BLaER1 (cell line): ENCODE measurements at regions not wholly inside any gene's neighbourhood (a gene's known extent, or its start where the extent isn't known, plus 50 kb on each side); places are given as distances from the start of the nearest gene placed in this dataset.

ENCODE experiments used
- H3K27ac ChIP-seq: shearing (Covaris generic); formaldehyde crosslinking; 2 replicates; pipeline ENCODE4 v1.8.1; 2022
- H3K27me3 ChIP-seq: shearing (Covaris generic); formaldehyde crosslinking; 2 replicates; pipeline ENCODE4 v1.8.1; 2022
- H3K36me3 ChIP-seq: shearing (Covaris generic); formaldehyde crosslinking; 2 replicates; pipeline ENCODE4 v1.8.1; 2022
- H3K4me1 ChIP-seq: shearing (Covaris generic); formaldehyde crosslinking; 2 replicates; pipeline ENCODE4 v1.8.1; 2022
- H3K4me2 ChIP-seq: shearing (Covaris generic); formaldehyde crosslinking; 2 replicates; pipeline ENCODE4 v1.8.1; 2022
- H3K4me3 ChIP-seq: shearing (Covaris generic); formaldehyde crosslinking; 2 replicates; pipeline ENCODE4 v1.8.1; 2022
- H3K9ac ChIP-seq: shearing (Covaris generic); formaldehyde crosslinking; 2 replicates; pipeline ENCODE4 v1.8.1; 2022
- H3K9me3 ChIP-seq: shearing (Covaris generic); formaldehyde crosslinking; 2 replicates; pipeline ENCODE4 v1.8.1; 2022
- H4K20me1 ChIP-seq: shearing (Covaris generic); formaldehyde crosslinking; 2 replicates; pipeline ENCODE4 v1.8.1; 2022
- Cebpa-rat ChIP-seq: shearing (Covaris generic); IDR thresholded peaks from 2 replicates; pipeline ENCODE4 v1.8.1; 2022

DNA sequence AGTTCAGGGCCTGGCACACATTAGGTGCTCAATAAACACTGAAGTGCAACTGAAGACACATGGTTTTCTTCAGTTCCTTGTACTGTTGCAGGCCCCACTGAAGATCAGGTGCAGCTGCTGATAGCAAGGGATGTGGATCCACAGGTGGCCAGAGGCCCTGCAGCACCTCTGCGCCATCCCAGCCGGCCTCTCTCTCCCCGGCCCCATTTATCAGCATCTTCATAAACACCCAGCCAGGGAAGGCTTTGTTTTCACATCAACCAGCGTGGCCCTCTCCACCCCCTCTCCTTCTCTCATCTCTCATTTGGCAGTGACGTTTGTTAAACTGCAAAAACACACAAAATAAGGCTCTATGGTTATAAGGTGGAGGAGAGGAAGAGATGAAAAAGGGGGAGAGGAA, 528.8 kb downstream of the BUD13 start:
- H3K4me3 ChIP-seq = no peak overlapping the region
- no peaks in the 10 kb centered on the region for H3K4me1 ChIP-seq
- no peaks in the 10 kb centered on the region for H3K36me3 ChIP-seq
- H4K20me1 ChIP-seq = no peaks in the 10 kb centered on the region
- H3K9ac ChIP-seq = no peak overlapping the region
- H3K27me3 ChIP-seq = no peaks in the 10 kb centered on the region
- no peak for TF ChIP-seq Cebpa-rat
- H3K27ac ChIP-seq = no peak overlapping the region
- no peak overlapping the region for H3K4me2 ChIP-seq
- H3K9me3 ChIP-seq = no peaks in the 10 kb centered on the region

DNA sequence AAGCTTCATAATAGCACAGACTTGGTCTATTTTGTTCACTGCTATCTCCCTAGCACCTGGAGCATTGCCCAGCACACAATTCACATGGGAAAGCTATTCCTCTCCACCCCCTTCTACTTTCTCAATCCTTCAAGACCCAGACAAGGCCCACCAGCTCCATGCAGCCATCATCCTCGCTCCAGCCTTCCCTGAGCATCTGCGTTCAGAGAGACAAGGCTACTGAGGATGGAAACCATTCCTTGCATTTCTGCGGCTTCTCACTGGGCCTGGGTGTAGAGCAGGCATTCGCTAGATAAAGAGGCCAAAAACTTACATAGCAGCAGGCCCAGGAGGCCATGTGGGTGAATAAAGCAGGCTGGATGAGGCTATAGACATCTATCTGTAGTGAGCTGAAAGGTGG, 530.8 kb downstream of the BUD13 start:
- H3K4me2 ChIP-seq = no peak overlapping the region
- TF ChIP-seq Cebpa-rat = no peak
- no peaks in the 10 kb centered on the region for H3K27me3 ChIP-seq
- H3K9ac ChIP-seq = no peak overlapping the region
- no peak overlapping the region for H3K4me3 ChIP-seq
- no peaks in the 10 kb centered on the region for H4K20me1 ChIP-seq
- no peaks in the 10 kb centered on the region for H3K9me3 ChIP-seq
- no peak overlapping the region for H3K27ac ChIP-seq
- H3K4me1 ChIP-seq = no peaks in the 10 kb centered on the region
- no peaks in the 10 kb centered on the region for H3K36me3 ChIP-seq

DNA sequence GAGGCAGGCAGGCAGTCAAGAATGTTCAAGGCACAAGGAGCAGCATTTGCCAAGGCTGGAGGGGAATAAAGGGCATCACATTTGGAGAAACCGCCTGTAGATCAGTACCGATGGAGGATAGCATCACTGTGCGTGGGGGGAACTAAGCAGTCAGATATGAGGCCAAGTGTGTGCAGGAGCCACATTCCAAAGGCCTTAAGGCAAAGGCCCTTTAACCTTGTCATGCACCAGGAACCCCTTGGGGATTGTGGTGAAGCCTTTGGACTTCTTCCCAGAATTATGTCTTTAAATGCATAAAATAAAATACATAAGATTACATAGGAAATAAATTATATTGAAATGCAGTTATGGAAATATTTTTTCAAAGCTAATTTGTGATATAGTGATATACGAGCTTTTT, 532.1 kb downstream of the BUD13 start:
- Histone ChIP-seq H3K36me3 (no peaks in the 10 kb centered on the region), H3K27ac (no peak overlapping the region)

DNA sequence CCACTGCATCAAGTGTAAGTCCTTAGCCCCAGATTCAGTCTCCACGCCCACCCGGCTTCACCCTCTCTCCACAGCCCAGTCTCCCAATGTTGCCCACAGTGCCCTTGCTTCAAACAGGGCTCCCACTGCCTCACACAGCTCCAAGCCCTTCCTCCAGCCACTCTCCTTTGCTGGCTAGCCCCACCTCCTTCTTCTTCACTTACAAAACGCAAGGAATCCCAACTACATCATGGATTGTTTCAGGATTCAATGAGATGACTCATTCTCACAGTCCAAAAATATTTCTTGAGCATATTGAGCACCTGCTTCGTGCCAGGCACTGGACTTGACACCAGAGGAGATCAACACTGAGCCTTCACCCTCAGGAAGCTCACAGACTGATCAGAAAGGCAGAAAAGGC, 533.5 kb downstream of the BUD13 start:
- Histone ChIP-seq H3K4me1 (no peaks in the 10 kb centered on the region), H3K27ac (no peak overlapping the region), H3K9me3 (no peaks in the 10 kb centered on the region), H3K4me3 (no peak overlapping the region), H3K27me3 (no peaks in the 10 kb centered on the region), H3K9ac (no peak overlapping the region), H3K4me2 (no peak overlapping the region), H4K20me1 (no peaks in the 10 kb centered on the region), H3K36me3 (no peaks in the 10 kb centered on the region)
- no peak for TF ChIP-seq Cebpa-rat

More for the DNA sequence above, 532.1 kb downstream of the BUD13 start:
- no peak overlapping the region for H3K9ac ChIP-seq
- no peaks in the 10 kb centered on the region for H3K4me1 ChIP-seq
- H3K4me3 ChIP-seq = no peak overlapping the region
- no peaks in the 10 kb centered on the region for H3K27me3 ChIP-seq
- TF ChIP-seq Cebpa-rat = no peak
- H3K4me2 ChIP-seq = no peak overlapping the region
- no peaks in the 10 kb centered on the region for H4K20me1 ChIP-seq
- H3K9me3 ChIP-seq = no peaks in the 10 kb centered on the region

DNA sequence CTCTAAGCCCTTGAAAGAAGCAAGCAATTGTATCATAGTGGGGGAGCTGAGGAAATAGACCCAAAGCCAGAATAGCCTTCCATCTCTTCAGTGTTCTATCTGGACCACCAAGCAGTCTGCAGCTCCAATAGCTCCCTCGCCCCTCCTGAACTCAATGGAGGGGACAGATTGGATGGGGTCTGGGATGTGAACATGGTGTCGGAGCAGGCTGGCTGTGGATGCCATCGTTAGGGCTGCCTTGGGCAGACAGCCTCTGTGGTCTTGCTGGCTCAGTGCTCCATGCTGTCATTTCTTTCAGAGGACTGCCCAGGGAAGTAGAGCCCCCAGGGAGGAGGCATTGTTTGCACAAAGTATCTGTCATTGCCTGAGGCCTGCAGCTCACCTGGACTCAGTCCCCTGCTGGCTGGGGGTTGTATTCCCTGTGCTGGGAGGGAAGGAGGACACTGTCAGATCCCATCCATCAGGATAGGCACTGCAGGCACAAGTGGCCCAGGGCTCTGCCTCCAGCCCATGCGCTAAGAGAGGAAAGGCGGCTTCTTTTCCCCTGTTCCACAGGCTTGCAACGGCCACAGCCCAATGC, 537.7 kb downstream of the BUD13 start:
- H3K27ac ChIP-seq = no peak overlapping the region
- 0 out of 2 replicates have a peak, but pooled peaks cover 5% of the 10 kb centered on the region for H3K4me1 ChIP-seq
- no peak overlapping the region for H3K9ac ChIP-seq
- H3K27me3 ChIP-seq = no peaks in the 10 kb centered on the region
- H4K20me1 ChIP-seq = no peaks in the 10 kb centered on the region
- TF ChIP-seq Cebpa-rat = no peak
- no peaks in the 10 kb centered on the region for H3K36me3 ChIP-seq
- H3K4me2 ChIP-seq = no peak overlapping the region
- H3K9me3 ChIP-seq = no peaks in the 10 kb centered on the region
- no peak overlapping the region for H3K4me3 ChIP-seq

DNA sequence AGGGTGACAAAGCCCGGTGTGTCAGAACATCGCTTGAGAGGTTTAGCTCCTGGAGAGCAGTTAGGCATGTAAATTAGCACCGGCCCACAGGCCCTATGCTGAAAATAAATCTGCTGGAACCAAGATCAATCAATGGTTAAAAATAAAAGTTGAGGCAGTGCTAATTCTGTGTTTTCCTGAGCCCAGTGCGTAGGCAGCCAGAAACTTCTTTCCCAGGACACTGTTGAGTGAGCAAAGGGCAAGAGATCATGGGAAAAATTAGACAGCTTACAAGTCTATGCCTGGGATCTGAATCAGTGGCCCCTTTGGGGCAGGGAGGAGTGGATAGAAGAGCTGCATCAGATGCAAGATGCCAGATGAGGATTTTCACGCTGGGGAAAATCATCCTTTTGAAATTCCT, 539.2 kb downstream of the BUD13 start:
- 0 out of 2 replicates have a peak, but pooled peaks cover 5% of the 10 kb centered on the region for H3K4me1 ChIP-seq
- no peak overlapping the region for H3K27ac ChIP-seq
- H4K20me1 ChIP-seq = no peaks in the 10 kb centered on the region
- H3K9me3 ChIP-seq = no peaks in the 10 kb centered on the region
- no peak overlapping the region for H3K4me3 ChIP-seq
- no peaks in the 10 kb centered on the region for H3K27me3 ChIP-seq
- H3K36me3 ChIP-seq = no peaks in the 10 kb centered on the region
- no peak overlapping the region for H3K4me2 ChIP-seq
- no peak for TF ChIP-seq Cebpa-rat
- no peak overlapping the region for H3K9ac ChIP-seq

DNA sequence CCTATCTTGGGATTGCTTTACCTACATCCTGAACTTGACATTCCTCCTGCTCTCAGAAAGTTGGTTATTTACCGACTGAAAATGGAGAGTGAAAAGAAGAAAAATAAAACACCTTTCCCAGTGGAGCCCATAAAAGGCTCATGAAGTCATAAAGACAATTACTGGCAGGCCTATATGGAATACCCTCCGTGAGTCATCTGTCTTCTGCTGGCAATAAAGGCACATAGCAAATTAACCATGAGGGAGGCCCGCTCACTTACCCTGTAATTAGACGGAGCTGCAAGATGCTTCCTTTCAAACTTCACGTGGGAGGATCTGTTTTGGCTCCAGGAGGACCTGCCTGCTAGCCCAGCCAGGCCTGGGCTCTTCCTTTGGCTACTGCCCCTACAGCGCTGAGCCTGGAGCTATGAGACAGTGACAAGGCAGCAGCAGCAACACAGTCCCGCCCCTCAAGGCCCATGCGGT, 540.4 kb downstream of the BUD13 start:
- Histone ChIP-seq H3K9me3 (no peaks in the 10 kb centered on the region), H3K4me2 (no peak overlapping the region), H3K4me1 (0 out of 2 replicates have a peak, but pooled peaks cover 5% of the 10 kb centered on the region), H4K20me1 (no peaks in the 10 kb centered on the region), H3K27me3 (no peaks in the 10 kb centered on the region), H3K27ac (no peak overlapping the region), H3K36me3 (no peaks in the 10 kb centered on the region), H3K9ac (no peak overlapping the region), H3K4me3 (no peak overlapping the region)
- TF ChIP-seq Cebpa-rat = no peak

DNA sequence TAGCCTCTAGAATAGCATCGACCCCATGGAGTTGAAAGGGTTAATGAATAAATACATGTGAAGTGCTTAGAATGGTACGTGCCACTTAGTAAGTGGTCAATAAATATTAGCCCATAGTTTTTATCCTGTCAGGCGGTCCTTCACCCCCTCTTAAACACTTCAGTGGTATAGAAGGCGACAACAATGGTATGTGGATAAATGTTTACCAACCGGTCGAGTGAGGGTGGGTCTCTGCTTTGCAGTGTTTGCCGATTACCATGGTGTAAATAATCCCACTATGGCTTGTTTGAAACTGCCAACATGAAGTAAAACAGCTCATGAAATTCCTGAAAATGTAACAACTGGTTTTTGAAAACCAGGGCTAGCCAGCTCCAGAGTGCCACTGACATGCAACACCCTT, 541.2 kb downstream of the BUD13 start:
- TF ChIP-seq Cebpa-rat = no peak
- no peak overlapping the region for H3K4me3 ChIP-seq
- 0 out of 2 replicates have a peak, but pooled peaks cover 5% of the 10 kb centered on the region for H3K4me1 ChIP-seq
- no peaks in the 10 kb centered on the region for H4K20me1 ChIP-seq
- no peak overlapping the region for H3K4me2 ChIP-seq
- H3K27me3 ChIP-seq = no peaks in the 10 kb centered on the region
- no peak overlapping the region for H3K9ac ChIP-seq
- H3K27ac ChIP-seq = no peak overlapping the region
- H3K36me3 ChIP-seq = no peaks in the 10 kb centered on the region
- H3K9me3 ChIP-seq = no peaks in the 10 kb centered on the region

DNA sequence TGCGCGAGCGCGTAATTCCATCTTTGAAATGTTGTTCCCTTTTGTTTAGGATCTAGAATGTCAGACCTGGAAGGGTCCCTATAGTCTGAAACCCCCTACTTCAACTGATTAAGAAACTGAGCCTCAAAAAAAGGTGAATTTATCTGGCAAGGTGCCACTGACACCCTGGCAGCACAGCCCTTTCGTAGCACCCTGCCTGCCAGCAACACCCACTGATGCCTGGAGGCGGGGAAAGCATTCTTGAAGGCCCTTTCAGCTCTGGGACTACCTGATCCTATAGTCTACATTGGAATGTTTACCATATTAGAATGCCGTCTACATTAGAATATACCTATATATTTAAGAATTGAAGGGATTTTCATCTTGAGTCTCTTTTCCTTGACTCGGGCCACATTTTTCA, 542.3 kb downstream of the BUD13 start:
- Histone ChIP-seq H3K27ac (no peak overlapping the region), H3K9me3 (no peaks in the 10 kb centered on the region), H3K4me2 (no peak overlapping the region), H3K27me3 (no peaks in the 10 kb centered on the region), H3K9ac (no peak overlapping the region), H4K20me1 (no peaks in the 10 kb centered on the region), H3K36me3 (no peaks in the 10 kb centered on the region), H3K4me1 (0 out of 2 replicates have a peak, but pooled peaks cover 5% of the 10 kb centered on the region), H3K4me3 (no peak overlapping the region)
- no peak for TF ChIP-seq Cebpa-rat

DNA sequence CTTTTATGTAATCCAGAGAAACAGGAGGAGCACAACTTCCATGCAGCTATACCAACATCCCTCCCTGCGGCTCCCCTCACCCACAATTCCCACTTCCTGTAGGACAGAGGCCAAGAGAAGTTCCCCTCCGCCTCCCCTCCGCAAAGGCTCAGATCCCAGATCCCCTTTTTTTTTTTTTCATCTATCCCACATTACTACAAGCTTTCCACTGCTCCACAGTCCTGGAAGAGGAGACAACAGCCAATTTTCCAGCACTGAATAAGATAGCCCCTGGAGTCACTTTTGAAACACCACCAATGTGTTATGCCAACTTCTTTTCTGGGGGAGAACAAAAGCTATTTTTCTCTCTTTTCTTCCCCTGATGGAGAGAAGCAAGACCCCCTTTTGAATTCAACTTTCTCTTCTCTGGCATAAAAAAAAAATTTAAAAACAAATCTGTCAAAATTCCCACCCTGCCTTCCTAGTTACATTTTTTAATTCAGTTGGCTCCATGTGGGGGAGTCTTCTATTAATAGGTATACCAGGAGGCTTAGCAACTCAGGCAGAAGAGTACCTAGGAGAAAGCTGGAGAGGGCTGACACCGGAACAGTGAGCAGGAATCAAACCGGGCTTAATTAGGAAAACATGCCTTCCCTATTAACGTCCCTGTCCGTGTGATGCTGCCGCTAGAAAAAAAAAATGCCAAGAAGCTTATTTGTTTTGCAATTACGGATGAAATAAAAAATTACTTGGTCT, 543.4 kb downstream of the BUD13 start:
- no peaks in the 10 kb centered on the region for H3K27me3 ChIP-seq
- H4K20me1 ChIP-seq = no peaks in the 10 kb centered on the region
- no peaks in the 10 kb centered on the region for H3K36me3 ChIP-seq
- H3K9me3 ChIP-seq = no peaks in the 10 kb centered on the region
- H3K4me2 ChIP-seq = no peak overlapping the region
- H3K27ac ChIP-seq = no peak overlapping the region
- no peak overlapping the region for H3K4me3 ChIP-seq
- TF ChIP-seq Cebpa-rat = no peak
- H3K4me1 ChIP-seq = peaks cover 11% of the 10 kb centered on the region
- H3K9ac ChIP-seq = no peak overlapping the region
